Adrenal gland (tissue), 9 donors: ENCODE measurements at regions not wholly inside any gene's neighbourhood (a gene's known extent, or its start where the extent isn't known, plus 50 kb on each side); places are given as distances from the start of the nearest gene placed in this dataset.

Experiments
- DNase-seq, 7 donors: peaks; one replicate each; pipeline ENCODE4 v3.0.0-alpha.2; 2019 to 2020
- H3K27ac ChIP-seq, 5 donors: fragments of 200-600 bp; sonication (generic) in 4 of 5; 1 replicate in 3 of 5; 2 replicates in 2 of 5; pipeline versions ENCODE4 v1.5.1 to v1.8.0; 2016 to 2020; ENCODE audit warnings: mild to moderate bottlenecking in 1 of 5
- H3K27me3 ChIP-seq: fragments of 200-600 bp; 2 replicates; pipeline ENCODE4 v1.8.0; 2021
- H3K36me3 ChIP-seq, 2 donors: fragments of 200-600 bp; replicated peaks in 1 of 2; 1 replicate in 1 of 2; 2 replicates in 1 of 2; pipeline versions ENCODE4 v1.5.1 to v1.8.0; 2018 to 2022
- H3K4me1 ChIP-seq, 2 donors: fragments of 200-600 bp; replicated peaks in 1 of 2; 1 replicate in 1 of 2; 2 replicates in 1 of 2; pipeline versions ENCODE4 v1.5.1 to v1.8.0; 2018 to 2021
- H3K4me3 ChIP-seq, 4 donors: fragments of 200-600 bp; sonication (generic) in 3 of 4; one replicate each; pipeline ENCODE4 v1.5.1; 2016 to 2018
- H3K9me3 ChIP-seq, 3 donors: fragments of 200-600 bp; sonication (generic) in 1 of 3; replicated peaks in 1 of 3; 1 replicate in 2 of 3; 2 replicates in 1 of 3; pipeline versions ENCODE4 v1.5.1 to v1.8.0; 2016 to 2021
- POLR2A ChIP-seq, 2 donors: fragments of 450-650 bp; IDR thresholded peaks; one replicate each; pipeline ENCODE4 v1.6.1; 2017; ENCODE audit warnings: antibody characterized with exemption in 2 of 2, mild to moderate bottlenecking in 2 of 2, moderate library complexity in 1 of 2
- WGBS, 4 donors: extraction: QIAGEN DNeasy Blood & Tissue Kit in 2 of 4; methylation state at CpG; one replicate each; pipeline versions ENCODE4 v1.1.5 to v1.1.7; 2013 to 2017; 5-methylcytosine and 5-hydroxymethylcytosine counted together
- intact Hi-C, 2 donors: fragments of 100-400 bp; cut with DNase I; formaldehyde crosslinking; loops; one replicate each; pipeline versions ENCODE4 v1.14.1 to v1.15.0; 2022 to 2023
- TF ChIP-seq, protein P1 (sequence below), 6 experiments: fragments of 450-650 bp in 4 of 6; fragments of 200-600 bp in 2 of 6; sonication (generic) in 1 of 6; IDR thresholded peaks; 1 replicate in 5 of 6; 2 replicates in 1 of 6; pipeline versions ENCODE4 v1.5.1 to v1.8.0; 2016 to 2021; ENCODE audit warnings: antibody characterized with exemption in 6 of 6, mild to moderate bottlenecking in 2 of 6, moderate library complexity in 1 of 6
- donor health status: healthy with polysubstance abuse.
- donor health status: Bipolar disorder and iron deficiency.
- donor health status: DM: yes; HTN: yes; CAD: no.
- donor health status: DM: no; HTN: no; CAD: no.
- donor health status: DM: no; HTN: no; CAD: no.

DNA sequence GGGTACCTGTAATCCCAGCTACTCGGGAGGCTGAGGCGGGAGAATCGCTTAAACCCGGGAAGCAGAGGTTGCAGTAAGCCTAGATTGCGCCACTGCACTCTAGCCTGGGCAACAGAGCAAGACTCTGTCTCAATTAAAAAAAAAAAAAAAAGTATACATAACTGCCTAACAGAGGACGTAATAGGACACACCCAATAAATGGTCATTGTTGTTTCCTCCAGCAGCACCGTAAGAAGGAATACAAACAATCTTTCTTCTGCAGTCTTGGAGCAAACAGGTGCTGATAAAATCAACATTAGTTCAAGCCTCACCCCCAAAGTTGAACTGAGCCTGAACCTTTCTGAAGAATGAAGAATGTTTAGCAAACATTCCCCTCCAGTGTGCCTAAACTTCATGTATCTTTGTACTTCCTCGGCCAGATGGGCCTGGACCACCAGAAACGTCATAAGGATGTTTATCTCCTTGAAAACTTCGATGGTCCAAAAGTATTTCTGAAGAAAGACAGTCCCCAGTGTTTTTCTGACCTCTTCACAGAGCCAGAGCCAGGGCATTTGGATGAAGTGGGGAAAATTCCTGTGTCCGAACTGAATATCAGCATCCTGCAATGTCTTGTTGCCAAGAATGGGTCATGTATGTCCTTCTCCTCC is 136.8 kb upstream of the F3 start:
- Histone ChIP-seq H3K27me3 (no peaks in the 10 kb centered on the region), H3K27ac (peak overlapping the region in 1 of 5 donors; percentile 14), H3K4me1 (no peaks in the 10 kb centered on the region), H3K9me3 (no peaks in the 10 kb centered on the region), H3K36me3 (no peaks in the 10 kb centered on the region), H3K4me3 (no peak overlapping the region)
- no peak for TF ChIP-seq POLR2A (IDR thresholded peaks at IDR 0.05)
- TF ChIP-seq, protein P1, sequence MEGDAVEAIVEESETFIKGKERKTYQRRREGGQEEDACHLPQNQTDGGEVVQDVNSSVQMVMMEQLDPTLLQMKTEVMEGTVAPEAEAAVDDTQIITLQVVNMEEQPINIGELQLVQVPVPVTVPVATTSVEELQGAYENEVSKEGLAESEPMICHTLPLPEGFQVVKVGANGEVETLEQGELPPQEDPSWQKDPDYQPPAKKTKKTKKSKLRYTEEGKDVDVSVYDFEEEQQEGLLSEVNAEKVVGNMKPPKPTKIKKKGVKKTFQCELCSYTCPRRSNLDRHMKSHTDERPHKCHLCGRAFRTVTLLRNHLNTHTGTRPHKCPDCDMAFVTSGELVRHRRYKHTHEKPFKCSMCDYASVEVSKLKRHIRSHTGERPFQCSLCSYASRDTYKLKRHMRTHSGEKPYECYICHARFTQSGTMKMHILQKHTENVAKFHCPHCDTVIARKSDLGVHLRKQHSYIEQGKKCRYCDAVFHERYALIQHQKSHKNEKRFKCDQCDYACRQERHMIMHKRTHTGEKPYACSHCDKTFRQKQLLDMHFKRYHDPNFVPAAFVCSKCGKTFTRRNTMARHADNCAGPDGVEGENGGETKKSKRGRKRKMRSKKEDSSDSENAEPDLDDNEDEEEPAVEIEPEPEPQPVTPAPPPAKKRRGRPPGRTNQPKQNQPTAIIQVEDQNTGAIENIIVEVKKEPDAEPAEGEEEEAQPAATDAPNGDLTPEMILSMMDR (IDR thresholded peaks at IDR 0.05): no peak
- 81 to 84% (median 83%) methylated on average over 11 of the region's 11 CpGs for whole genome bisulfite sequencing, 4 donors
- intact Hi-C loops: no loop called here
- DNase-seq: no peak

DNA sequence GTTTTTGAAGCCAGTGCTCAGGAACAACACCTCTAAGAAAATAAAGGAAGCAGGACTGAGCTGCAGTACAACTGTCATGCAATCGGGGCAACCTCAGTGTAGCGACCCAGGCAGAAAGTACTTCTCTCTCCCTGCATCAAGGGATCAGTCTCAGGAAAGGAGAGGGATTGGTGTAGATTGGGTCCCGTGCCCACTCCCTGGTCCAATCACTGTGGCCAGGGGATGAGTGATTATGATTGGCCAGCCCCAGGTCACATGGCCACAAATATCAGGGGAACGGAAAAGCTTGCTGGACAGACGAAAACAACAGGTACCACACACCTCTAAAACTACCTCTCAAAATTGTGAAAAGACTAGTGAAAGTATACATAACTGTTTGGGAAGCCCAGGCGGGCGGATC is 136.2 kb upstream of the F3 start:
- DNase-seq: no peak
- H3K4me3 ChIP-seq: no peak overlapping the region
- no peaks in the 10 kb centered on the region for H3K9me3 ChIP-seq
- H3K4me1 ChIP-seq: no peaks in the 10 kb centered on the region
- H3K27me3 ChIP-seq: no peaks in the 10 kb centered on the region
- intact Hi-C loops: no loop called here
- TF ChIP-seq, protein P1 (IDR thresholded peaks at IDR 0.05): no peak
- TF ChIP-seq POLR2A (IDR thresholded peaks at IDR 0.05): no peak
- H3K27ac ChIP-seq: no peak overlapping the region
- no peaks in the 10 kb centered on the region for H3K36me3 ChIP-seq
- WGBS, 4 donors: 73 to 89% (median 81%) methylated on average over 7 of the region's 7 CpGs

DNA sequence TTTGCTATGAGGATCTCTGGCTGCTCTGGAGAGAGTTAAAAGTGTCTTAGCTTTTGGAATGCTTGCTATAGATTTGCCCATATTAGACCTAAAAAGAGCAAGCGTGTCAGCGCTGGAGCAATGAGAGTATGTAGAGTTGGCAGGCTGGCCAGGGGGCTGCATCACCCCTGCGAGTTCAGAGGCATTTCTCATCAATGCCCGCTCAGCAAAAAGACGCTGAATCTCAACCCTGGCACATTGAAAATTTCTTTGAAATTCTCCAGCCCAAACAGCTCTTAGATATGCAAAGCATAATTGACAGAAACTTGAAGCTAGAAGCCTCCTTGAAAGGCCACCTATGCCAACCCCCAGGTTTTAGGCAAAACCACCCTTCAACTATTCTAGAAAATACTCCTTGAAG is 135.5 kb upstream of the F3 start:
- no peaks in the 10 kb centered on the region for H3K36me3 ChIP-seq
- 71 to 80% (median 78%) methylated on average over 5 of the region's 5 CpGs for WGBS, 4 donors
- no peak for DNase-seq
- no peaks in the 10 kb centered on the region for H3K4me1 ChIP-seq
- H3K9me3 ChIP-seq: no peaks in the 10 kb centered on the region
- no peaks in the 10 kb centered on the region for H3K27me3 ChIP-seq
- intact Hi-C loops: no loop called here
- no peak overlapping the region for H3K4me3 ChIP-seq
- TF ChIP-seq POLR2A (IDR thresholded peaks at IDR 0.05): no peak
- TF ChIP-seq, protein P1 (IDR thresholded peaks at IDR 0.05): no peak
- H3K27ac ChIP-seq: no peak overlapping the region

DNA sequence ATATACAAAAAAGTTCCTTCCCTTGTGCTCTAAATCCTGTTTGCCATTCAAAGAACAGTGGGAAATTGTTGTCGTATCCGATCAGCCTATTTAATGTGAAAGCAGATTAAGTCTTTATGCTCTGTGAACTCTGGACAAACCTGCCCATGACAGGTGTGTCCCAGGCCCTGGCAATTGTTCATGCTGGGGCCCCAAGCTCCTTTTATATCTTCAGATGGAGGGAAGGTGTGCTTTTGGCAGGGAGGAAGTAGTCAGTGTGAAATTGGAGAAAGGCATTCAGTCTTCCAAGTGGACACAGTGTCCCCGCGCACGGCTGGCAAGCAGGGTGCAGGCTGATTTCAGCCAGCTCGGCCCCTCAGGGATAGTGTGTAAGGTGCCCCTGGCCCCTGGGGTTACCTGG is 135.1 kb upstream of the F3 start:
- intact Hi-C loops: no loop called here

More for the DNA sequence above, 135.1 kb upstream of the F3 start:
- DNase-seq: no peak
- Histone ChIP-seq H3K4me1 (no peaks in the 10 kb centered on the region), H3K4me3 (no peak overlapping the region), H3K27me3 (no peaks in the 10 kb centered on the region), H3K27ac (no peak overlapping the region), H3K9me3 (no peaks in the 10 kb centered on the region), H3K36me3 (no peaks in the 10 kb centered on the region)
- WGBS, 4 donors: 67 to 100% (median 89%) methylated on average over 5 to 6 of the region's 6 CpGs
- no peak for TF ChIP-seq POLR2A (IDR thresholded peaks at IDR 0.05)
- TF ChIP-seq, protein P1 (IDR thresholded peaks at IDR 0.05): no peak
